ENCODE measurements at regions not wholly inside any gene's neighbourhood (a gene's known extent, or its start where the extent isn't known, plus 50 kb on each side); places are given as distances from the start of the nearest gene placed in this dataset.
"Not testable (repeated sequence)": the region's sequence is repeated elsewhere in the genome, so short reads cannot be mapped to it uniquely, and the experiment has no call there.

DNA sequence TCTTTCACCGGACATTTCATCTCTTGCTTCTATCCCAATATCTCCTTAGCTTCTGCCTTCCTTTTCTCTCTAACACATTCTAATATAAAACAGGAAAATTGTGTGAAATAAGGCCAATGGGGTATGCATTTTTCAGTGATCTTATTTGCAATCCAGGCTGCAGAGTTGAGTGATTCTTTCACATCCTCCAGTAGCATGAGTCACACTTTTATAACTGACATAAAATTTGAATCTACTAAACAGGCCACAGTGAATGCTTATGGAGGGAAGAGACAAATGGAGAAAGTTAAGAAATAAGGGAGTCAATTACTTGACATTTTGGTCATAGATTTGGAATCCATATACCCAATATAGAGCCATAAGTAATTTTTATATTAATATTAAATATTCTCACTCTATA lies 1037.0 kb upstream of the SPRY2 start:
- Histone ChIP-seq H3K27ac (ENCODE audit: low read length) (no peak overlapping the region), H3K4me3 (ENCODE audit: low read length) (no peak overlapping the region), H3K27me3 (ENCODE audit: control insufficient read depth, insufficient read depth, low read length) (no peaks in the 10 kb centered on the region), H3K4me1 (ENCODE audit: control insufficient read depth, insufficient read depth, low read length) (no peaks in the 10 kb centered on the region), H3K36me3 (ENCODE audit: control insufficient read depth, insufficient read depth, low read length) (no peaks in the 10 kb centered on the region), H3K9me3 (ENCODE audit: control insufficient read depth, insufficient read depth, low read length) (no peaks in the 10 kb centered on the region)
- no CpG with 5 or more reads among the region's 1 CpG for WGBS (ENCODE audit: insufficient coverage, insufficient read length)
- DNase-seq (ENCODE audit: low read depth, low spot score): no peak

DNA sequence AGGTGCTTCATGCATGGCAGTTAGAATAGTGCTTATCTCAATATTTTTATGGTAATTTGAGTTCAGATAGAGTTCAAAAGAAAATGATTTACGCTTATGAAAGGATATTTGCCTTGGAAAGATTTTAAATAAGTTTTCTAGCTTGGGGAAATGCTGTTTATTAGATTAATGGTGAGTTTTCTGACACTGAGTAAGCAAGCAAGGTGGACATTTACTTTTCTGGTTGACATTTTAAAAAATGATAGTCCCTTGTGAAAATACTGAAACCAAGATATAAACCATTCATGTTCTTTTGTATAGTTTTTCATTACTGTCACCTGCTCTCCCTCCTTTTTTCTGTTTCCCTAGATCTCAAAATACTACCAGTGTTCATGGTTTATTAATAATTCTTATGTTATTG lies 1034.8 kb upstream of the SPRY2 start:
- Histone ChIP-seq H3K27ac (ENCODE audit: low read length) (no peak overlapping the region), H3K27me3 (ENCODE audit: control insufficient read depth, insufficient read depth, low read length) (no peaks in the 10 kb centered on the region), H3K4me1 (ENCODE audit: control insufficient read depth, insufficient read depth, low read length) (no peaks in the 10 kb centered on the region), H3K9me3 (ENCODE audit: control insufficient read depth, insufficient read depth, low read length) (no peaks in the 10 kb centered on the region), H3K4me3 (ENCODE audit: low read length) (no peak overlapping the region), H3K36me3 (ENCODE audit: control insufficient read depth, insufficient read depth, low read length) (no peaks in the 10 kb centered on the region)
- DNase-seq (ENCODE audit: low read depth, low spot score): no peak
- no CpG with 5 or more reads among the region's 1 CpG for WGBS (ENCODE audit: insufficient coverage, insufficient read length)

DNA sequence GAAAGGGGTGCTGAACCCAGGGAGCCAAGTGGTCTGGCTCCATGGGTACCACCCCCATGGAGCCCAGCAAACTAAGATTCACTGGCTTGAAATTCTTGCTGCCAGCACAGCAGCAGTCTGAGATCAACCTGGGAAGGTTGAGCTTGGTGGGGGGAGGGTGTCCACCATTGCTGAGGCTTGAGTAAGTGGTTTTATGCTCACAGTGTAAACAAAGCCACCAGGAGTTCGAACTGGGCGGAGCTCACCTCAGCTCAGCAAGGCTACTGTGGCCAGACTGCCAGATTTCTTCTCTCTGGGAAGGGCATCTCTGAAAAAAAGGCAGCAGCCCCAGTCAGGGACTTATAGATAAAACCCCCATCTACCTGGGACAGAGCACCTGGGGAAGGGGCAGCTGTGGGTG lies 1021.8 kb upstream of the SPRY2 start:
- H3K27me3 ChIP-seq (ENCODE audit: control insufficient read depth, insufficient read depth, low read length); H3K27ac ChIP-seq (ENCODE audit: low read length); H3K9me3 ChIP-seq (ENCODE audit: control insufficient read depth, insufficient read depth, low read length); H3K4me1 ChIP-seq (ENCODE audit: control insufficient read depth, insufficient read depth, low read length); H3K36me3 ChIP-seq (ENCODE audit: control insufficient read depth, insufficient read depth, low read length); DNase-seq (ENCODE audit: low read depth, low spot score); H3K4me3 ChIP-seq (ENCODE audit: low read length): not testable (repeated sequence)
- no CpG with 5 or more reads among the region's 2 CpGs for WGBS (ENCODE audit: insufficient coverage, insufficient read length)

DNA sequence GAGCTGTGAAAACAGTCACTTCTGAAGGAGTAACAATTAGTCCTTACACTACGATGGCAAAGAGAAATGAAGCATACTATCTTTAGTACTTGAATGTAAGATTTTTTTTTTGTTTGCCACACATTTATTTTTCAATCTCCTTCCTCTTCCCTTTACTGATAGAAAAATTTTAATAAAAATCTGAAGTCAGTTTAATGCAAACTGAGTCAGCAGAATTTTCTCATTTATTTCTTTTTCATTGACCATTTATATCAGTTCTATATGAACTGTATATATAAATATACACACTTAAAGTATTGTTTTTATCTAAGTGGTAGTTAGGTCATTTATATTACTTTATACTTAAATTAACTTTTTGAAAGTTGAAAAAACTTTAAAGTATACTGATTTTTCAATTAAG lies 1009.1 kb upstream of the SPRY2 start:
- no peaks in the 10 kb centered on the region for H3K36me3 ChIP-seq (ENCODE audit: control insufficient read depth, insufficient read depth, low read length)
- no peaks in the 10 kb centered on the region for H3K9me3 ChIP-seq (ENCODE audit: control insufficient read depth, insufficient read depth, low read length)
- H3K4me1 ChIP-seq (ENCODE audit: control insufficient read depth, insufficient read depth, low read length): no peaks in the 10 kb centered on the region
- no peaks in the 10 kb centered on the region for H3K27me3 ChIP-seq (ENCODE audit: control insufficient read depth, insufficient read depth, low read length)
- H3K4me3 ChIP-seq (ENCODE audit: low read length): no peak overlapping the region
- H3K27ac ChIP-seq (ENCODE audit: low read length): no peak overlapping the region
- DNase-seq (ENCODE audit: low read depth, low spot score): no peak
- no CpG with 5 or more reads among the region's 1 CpG for WGBS (ENCODE audit: insufficient coverage, insufficient read length)

DNA sequence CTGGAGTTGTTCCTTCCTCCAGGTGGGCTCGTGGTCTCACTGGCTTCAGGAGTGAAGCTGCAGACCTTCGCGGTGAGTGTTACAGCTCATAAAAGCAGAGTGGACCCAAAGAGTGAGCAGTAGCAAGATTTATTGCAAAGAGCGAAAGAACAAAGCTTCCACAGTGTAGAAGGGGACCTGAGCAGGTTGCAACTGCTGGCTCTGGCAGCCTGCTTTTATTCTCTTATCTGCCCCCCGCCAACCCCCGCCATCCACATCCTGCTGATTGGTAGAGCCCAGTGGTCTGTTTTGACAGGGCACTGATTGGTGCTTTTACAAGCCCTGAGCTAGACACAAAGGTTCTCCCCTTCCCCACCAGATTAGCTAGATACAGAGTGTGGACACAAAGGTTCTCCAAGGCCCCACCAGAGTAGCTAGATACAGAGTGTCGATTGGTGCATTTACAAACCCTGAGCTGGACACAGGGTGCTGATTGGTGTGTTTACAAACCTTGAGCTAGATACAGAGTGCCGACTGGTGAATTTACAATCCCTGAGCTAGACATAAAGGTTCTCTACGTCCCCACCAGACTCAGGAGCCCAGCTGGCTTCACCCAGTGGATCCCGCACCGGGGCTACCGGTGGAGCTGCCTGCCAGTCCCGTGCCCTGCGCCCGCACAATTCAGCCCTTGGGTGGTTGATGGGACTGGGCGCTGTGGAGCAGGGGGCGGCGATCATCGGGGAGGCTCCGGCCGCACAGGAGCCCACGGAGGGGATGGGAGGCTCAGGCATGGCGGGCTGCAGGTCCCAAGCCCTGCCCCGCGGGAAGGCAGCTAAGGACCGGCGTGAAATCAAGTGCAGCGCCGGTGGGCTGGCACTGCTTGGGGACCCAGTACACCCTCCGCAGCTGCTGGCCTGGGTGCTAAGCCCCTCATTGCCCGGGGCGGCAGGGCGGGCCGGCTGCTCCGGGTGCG lies 999.5 kb upstream of the SPRY2 start:
- H3K4me1 ChIP-seq (ENCODE audit: control insufficient read depth, insufficient read depth, low read length); DNase-seq (ENCODE audit: low read depth, low spot score); H3K9me3 ChIP-seq (ENCODE audit: control insufficient read depth, insufficient read depth, low read length); H3K4me3 ChIP-seq (ENCODE audit: low read length); H3K36me3 ChIP-seq (ENCODE audit: control insufficient read depth, insufficient read depth, low read length); H3K27ac ChIP-seq (ENCODE audit: low read length); H3K27me3 ChIP-seq (ENCODE audit: control insufficient read depth, insufficient read depth, low read length): not testable (repeated sequence)
- no CpG with 5 or more reads among the region's 36 CpGs for WGBS (ENCODE audit: insufficient coverage, insufficient read length)

DNA sequence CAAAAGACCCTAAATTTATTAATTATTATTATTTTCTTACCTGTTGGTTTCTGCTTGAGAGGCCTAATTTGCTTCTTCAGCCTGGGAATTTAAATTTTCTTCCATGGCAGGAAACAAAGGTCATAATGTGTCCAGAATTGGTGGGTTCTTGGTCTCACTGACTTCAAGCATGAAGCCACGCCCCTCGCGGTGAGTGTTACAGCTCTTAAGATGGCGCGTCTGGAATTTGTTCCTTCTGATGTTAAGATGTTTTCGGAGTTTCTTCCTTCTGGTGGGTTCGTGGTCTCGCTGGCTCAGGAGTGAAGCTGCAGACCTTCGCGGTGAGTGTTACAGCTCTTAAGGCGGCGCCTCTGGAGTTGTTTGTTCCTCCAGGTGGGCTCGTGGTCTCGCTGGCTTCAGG lies 998.7 kb upstream of the SPRY2 start:
- H3K36me3 ChIP-seq (ENCODE audit: control insufficient read depth, insufficient read depth, low read length); DNase-seq (ENCODE audit: low read depth, low spot score); H3K27ac ChIP-seq (ENCODE audit: low read length); H3K4me3 ChIP-seq (ENCODE audit: low read length); H3K4me1 ChIP-seq (ENCODE audit: control insufficient read depth, insufficient read depth, low read length); H3K27me3 ChIP-seq (ENCODE audit: control insufficient read depth, insufficient read depth, low read length); H3K9me3 ChIP-seq (ENCODE audit: control insufficient read depth, insufficient read depth, low read length): not testable (repeated sequence)
- no CpG with 5 or more reads among the region's 14 CpGs for WGBS (ENCODE audit: insufficient coverage, insufficient read length)

DNA sequence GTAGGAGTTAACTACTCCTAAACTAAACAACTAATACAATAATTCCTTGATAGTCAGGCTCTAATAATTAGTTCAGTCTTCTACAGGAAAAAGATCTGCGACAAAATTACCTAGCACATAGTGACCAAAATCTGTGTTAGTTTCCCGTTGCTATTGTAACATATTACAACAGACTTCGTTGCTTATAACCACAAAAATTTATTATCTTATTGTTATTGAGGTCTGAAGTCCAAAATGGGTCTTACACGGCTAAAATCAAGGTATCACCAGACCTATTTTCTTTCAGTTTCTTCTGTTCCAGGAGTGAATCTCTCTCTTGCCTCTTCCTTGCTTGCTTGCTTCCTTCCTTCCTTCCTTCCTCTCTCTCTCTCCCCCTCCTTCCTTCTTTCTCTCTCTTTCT lies 993.6 kb upstream of the SPRY2 start:
- H3K4me1 ChIP-seq (ENCODE audit: control insufficient read depth, insufficient read depth, low read length): no peaks in the 10 kb centered on the region
- H3K27ac ChIP-seq (ENCODE audit: low read length): no peak overlapping the region
- H3K27me3 ChIP-seq (ENCODE audit: control insufficient read depth, insufficient read depth, low read length): no peaks in the 10 kb centered on the region
- H3K36me3 ChIP-seq (ENCODE audit: control insufficient read depth, insufficient read depth, low read length): no peaks in the 10 kb centered on the region
- DNase-seq (ENCODE audit: low read depth, low spot score): no peak
- H3K4me3 ChIP-seq (ENCODE audit: low read length): no peak overlapping the region
- peaks cover 1% of the 10 kb centered on the region; the same call in 1 of the 2 replicates for H3K9me3 ChIP-seq (ENCODE audit: control insufficient read depth, insufficient read depth, low read length)
- no CpG with 5 or more reads among the region's 4 CpGs for WGBS (ENCODE audit: insufficient coverage, insufficient read length)

DNA sequence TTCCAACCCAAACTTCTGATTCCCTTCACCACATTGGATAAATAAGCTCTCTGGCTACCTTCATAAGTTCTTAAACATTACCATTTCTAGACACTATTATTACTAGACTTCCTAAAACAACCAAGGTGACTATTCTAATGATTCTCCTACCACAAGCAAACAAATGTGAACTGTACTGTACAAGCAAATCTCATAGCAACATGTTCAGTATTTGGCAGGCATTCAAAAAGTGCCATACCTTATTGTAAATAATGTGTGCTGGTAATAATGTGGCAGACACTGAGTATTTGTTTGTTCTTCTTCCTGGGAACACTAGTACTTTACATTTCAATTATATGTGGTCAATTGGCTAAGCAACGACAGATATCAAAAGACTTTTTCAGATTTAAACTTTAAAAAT lies 986.0 kb upstream of the SPRY2 start:
- no peak overlapping the region for H3K4me3 ChIP-seq (ENCODE audit: low read length)
- no peaks in the 10 kb centered on the region for H3K36me3 ChIP-seq (ENCODE audit: control insufficient read depth, insufficient read depth, low read length)
- no peaks in the 10 kb centered on the region for H3K4me1 ChIP-seq (ENCODE audit: control insufficient read depth, insufficient read depth, low read length)
- no CpG with 5 or more reads among the region's 1 CpG for WGBS (ENCODE audit: insufficient coverage, insufficient read length)
- peaks cover 1% of the 10 kb centered on the region; the same call in 1 of the 2 replicates for H3K9me3 ChIP-seq (ENCODE audit: control insufficient read depth, insufficient read depth, low read length)
- no peak for DNase-seq (ENCODE audit: low read depth, low spot score)
- no peaks in the 10 kb centered on the region for H3K27me3 ChIP-seq (ENCODE audit: control insufficient read depth, insufficient read depth, low read length)
- no peak overlapping the region for H3K27ac ChIP-seq (ENCODE audit: low read length)

DNA sequence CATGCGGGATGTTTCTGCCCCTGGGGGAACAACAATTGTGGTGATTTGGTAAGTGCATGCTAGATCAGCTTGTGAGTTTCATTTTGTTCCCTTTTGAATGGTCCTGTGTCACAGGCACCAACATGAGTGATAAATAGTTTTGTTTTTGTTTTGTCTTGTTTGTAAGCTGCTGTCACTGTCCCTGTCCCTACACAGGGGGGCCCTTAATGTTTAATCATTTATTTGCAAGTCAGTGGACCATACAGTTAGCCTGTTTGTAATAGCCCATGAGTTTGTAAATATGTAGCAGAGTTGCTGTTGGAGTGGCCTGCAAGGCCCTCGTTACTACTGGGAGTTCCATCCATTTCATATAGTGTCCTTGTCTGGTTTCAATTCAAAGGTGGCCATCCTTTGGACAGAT lies 979.6 kb upstream of the SPRY2 start:
- H3K27me3 ChIP-seq (ENCODE audit: control insufficient read depth, insufficient read depth, low read length): no peaks in the 10 kb centered on the region
- no CpG with 5 or more reads among the region's 2 CpGs for WGBS (ENCODE audit: insufficient coverage, insufficient read length)
- no peaks in the 10 kb centered on the region for H3K36me3 ChIP-seq (ENCODE audit: control insufficient read depth, insufficient read depth, low read length)
- DNase-seq (ENCODE audit: low read depth, low spot score): no peak
- no peaks in the 10 kb centered on the region for H3K9me3 ChIP-seq (ENCODE audit: control insufficient read depth, insufficient read depth, low read length)
- H3K4me1 ChIP-seq (ENCODE audit: control insufficient read depth, insufficient read depth, low read length): no peaks in the 10 kb centered on the region
- H3K4me3 ChIP-seq (ENCODE audit: low read length): no peak overlapping the region
- H3K27ac ChIP-seq (ENCODE audit: low read length): no peak overlapping the region

DNA sequence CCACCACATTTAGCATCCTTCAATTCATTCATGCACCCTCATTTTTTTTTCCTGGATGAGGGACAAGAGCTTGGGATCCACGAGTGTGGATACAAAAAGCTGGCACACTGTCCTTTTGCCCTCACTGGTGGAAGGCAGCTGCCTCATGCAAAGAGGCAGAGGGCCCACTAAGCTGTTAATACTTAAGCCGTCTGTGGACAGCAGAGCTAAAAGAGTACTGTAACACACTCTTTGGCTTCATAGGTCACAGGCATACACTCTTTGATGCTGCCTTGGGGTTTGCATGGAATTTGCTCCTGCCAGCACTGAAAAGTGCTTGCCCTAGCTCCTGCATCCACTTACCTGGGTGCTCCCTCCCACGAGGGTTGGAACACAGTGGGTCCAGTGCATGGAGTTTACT lies 978.4 kb upstream of the SPRY2 start:
- WGBS (ENCODE audit: insufficient coverage, insufficient read length): no CpG with 5 or more reads among the region's 3 CpGs
- H3K27me3 ChIP-seq (ENCODE audit: control insufficient read depth, insufficient read depth, low read length): no peaks in the 10 kb centered on the region

More for the DNA sequence above, 978.4 kb upstream of the SPRY2 start:
- no peaks in the 10 kb centered on the region for H3K4me1 ChIP-seq (ENCODE audit: control insufficient read depth, insufficient read depth, low read length)
- H3K4me3 ChIP-seq (ENCODE audit: low read length): no peak overlapping the region
- no peak overlapping the region for H3K27ac ChIP-seq (ENCODE audit: low read length)
- H3K9me3 ChIP-seq (ENCODE audit: control insufficient read depth, insufficient read depth, low read length): no peaks in the 10 kb centered on the region
- H3K36me3 ChIP-seq (ENCODE audit: control insufficient read depth, insufficient read depth, low read length): no peaks in the 10 kb centered on the region
- DNase-seq (ENCODE audit: low read depth, low spot score): no peak
